ENCODE measurements at regions not wholly inside any gene's neighbourhood (a gene's known extent, or its start where the extent isn't known, plus 50 kb on each side); places are given as distances from the start of the nearest gene placed in this dataset.

GRCh38 chr7:106545275-106545674, 115.7 kb downstream of the CCDC71L start:
- no peak for ATAC-seq

DNA sequence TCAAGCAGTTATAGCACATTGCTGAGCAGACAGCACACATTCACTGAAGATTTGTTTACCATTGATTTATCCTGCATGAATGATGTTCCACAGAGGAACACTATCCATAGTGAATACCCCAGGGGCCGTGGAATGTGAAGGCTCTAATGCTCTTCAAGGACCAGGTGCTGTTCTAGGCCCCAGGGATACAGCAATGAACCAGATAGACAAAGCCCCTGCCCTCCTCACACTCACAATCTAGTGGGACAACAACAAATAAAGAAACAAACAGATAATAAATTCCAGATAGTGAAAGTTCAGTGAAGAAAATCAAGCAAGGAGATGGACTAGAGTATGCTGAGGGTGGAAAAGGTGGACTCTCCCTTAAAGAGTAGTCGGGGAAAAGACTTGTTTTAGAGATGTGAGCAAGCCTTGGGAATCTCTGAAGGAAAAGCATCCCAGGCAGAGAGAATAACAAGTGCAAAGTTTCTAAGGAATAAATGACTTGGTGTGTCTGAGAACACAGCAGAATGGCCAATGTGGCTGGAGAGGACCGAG, 117.7 kb downstream of the CCDC71L start:
- ATAC-seq: peak; percentile 29
- TF ChIP-seq ZNF8 (CRISPR knock-in tag; IDR thresholded peaks at IDR 0.05): no peak
- TF ChIP-seq ZNF70 (CRISPR knock-in tag; IDR thresholded peaks at IDR 0.05): no peak
- no peak for TF ChIP-seq CSDC2 (CRISPR knock-in tag; IDR thresholded peaks at IDR 0.05)
- TF ChIP-seq ESRRG (CRISPR knock-in tag; IDR thresholded peaks at IDR 0.05): no peak
- TF ChIP-seq OSR1 (CRISPR knock-in tag; IDR thresholded peaks at IDR 0.05): no peak
- no peak for TF ChIP-seq RARB (CRISPR knock-in tag; IDR thresholded peaks at IDR 0.05)
- TF ChIP-seq TCF4 (CRISPR knock-in tag; IDR thresholded peaks at IDR 0.05; ENCODE audit: borderline replicate concordance): no peak
- no peak for TF ChIP-seq TSHZ2 (CRISPR knock-in tag; IDR thresholded peaks at IDR 0.05)
- TF ChIP-seq ZFP3 (CRISPR knock-in tag; IDR thresholded peaks at IDR 0.05): no peak
- TF ChIP-seq, protein P1, sequence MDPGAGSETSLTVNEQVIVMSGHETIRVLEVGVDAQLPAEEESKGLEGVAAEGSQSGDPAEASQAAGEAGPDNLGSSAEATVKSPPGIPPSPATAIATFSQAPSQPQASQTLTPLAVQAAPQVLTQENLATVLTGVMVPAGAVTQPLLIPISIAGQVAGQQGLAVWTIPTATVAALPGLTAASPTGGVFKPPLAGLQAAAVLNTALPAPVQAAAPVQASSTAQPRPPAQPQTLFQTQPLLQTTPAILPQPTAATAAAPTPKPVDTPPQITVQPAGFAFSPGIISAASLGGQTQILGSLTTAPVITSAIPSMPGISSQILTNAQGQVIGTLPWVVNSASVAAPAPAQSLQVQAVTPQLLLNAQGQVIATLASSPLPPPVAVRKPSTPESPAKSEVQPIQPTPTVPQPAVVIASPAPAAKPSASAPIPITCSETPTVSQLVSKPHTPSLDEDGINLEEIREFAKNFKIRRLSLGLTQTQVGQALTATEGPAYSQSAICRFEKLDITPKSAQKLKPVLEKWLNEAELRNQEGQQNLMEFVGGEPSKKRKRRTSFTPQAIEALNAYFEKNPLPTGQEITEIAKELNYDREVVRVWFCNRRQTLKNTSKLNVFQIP (CRISPR knock-in tag; IDR thresholded peaks at IDR 0.05; ENCODE audit: borderline replicate concordance, low read depth): no peak
- TF ChIP-seq SNAI2 (CRISPR knock-in tag; IDR thresholded peaks at IDR 0.05): no peak
- TF ChIP-seq BACH2 (CRISPR knock-in tag; IDR thresholded peaks at IDR 0.05; ENCODE audit: borderline replicate concordance): no peak
- no peak for TF ChIP-seq CSRNP3 (CRISPR knock-in tag; IDR thresholded peaks at IDR 0.05)
- no peak for TF ChIP-seq TOX (CRISPR knock-in tag; IDR thresholded peaks at IDR 0.05; ENCODE audit: borderline replicate concordance)
- no peak for TF ChIP-seq PPARA (CRISPR knock-in tag; IDR thresholded peaks at IDR 0.05; ENCODE audit: borderline replicate concordance)
- TF ChIP-seq ARNTL (CRISPR knock-in tag; IDR thresholded peaks at IDR 0.05; ENCODE audit: borderline replicate concordance, low read depth): no peak
- TF ChIP-seq ZNF565 (CRISPR knock-in tag; conservative IDR thresholded peaks at IDR 0.05; ENCODE audit: low read depth): no peak

More at GRCh38 chr7:106545275-106545674, 115.7 kb downstream of the CCDC71L start:
- no peak for TF ChIP-seq BACH2 (CRISPR knock-in tag; IDR thresholded peaks at IDR 0.05; ENCODE audit: borderline replicate concordance)
- TF ChIP-seq CREB5 (CRISPR knock-in tag; IDR thresholded peaks at IDR 0.05; ENCODE audit: low read depth): no peak
- no peak for TF ChIP-seq GLIS3 (CRISPR knock-in tag; IDR thresholded peaks at IDR 0.05)
- no peak for TF ChIP-seq ZC3H10 (CRISPR knock-in tag; IDR thresholded peaks at IDR 0.05)
- TF ChIP-seq SNAI2 (CRISPR knock-in tag; IDR thresholded peaks at IDR 0.05): no peak
- no peak for TF ChIP-seq ESRRG (CRISPR knock-in tag; IDR thresholded peaks at IDR 0.05)
- no peak for TF ChIP-seq CSRNP3 (CRISPR knock-in tag; IDR thresholded peaks at IDR 0.05)
- TF ChIP-seq ARNTL (CRISPR knock-in tag; IDR thresholded peaks at IDR 0.05; ENCODE audit: borderline replicate concordance, low read depth): no peak
- TF ChIP-seq ZNF565 (CRISPR knock-in tag; conservative IDR thresholded peaks at IDR 0.05; ENCODE audit: low read depth): no peak
- no peak for TF ChIP-seq RARB (CRISPR knock-in tag; IDR thresholded peaks at IDR 0.05)
- TF ChIP-seq CSDC2 (CRISPR knock-in tag; IDR thresholded peaks at IDR 0.05): no peak
- TF ChIP-seq OSR1 (CRISPR knock-in tag; IDR thresholded peaks at IDR 0.05): no peak
- TF ChIP-seq TCF4 (CRISPR knock-in tag; IDR thresholded peaks at IDR 0.05; ENCODE audit: borderline replicate concordance): no peak
- TF ChIP-seq TSHZ2 (CRISPR knock-in tag; IDR thresholded peaks at IDR 0.05): no peak
- TF ChIP-seq ZFP3 (CRISPR knock-in tag; IDR thresholded peaks at IDR 0.05): no peak
- TF ChIP-seq ZNF8 (CRISPR knock-in tag; IDR thresholded peaks at IDR 0.05): no peak

All from SK-N-SH treated with all-trans-retinoic acid at 6 μM for 48 hours (cell line).